NB4 (cell line): ENCODE measurements at regions not wholly inside any gene's neighbourhood (a gene's known extent, or its start where the extent isn't known, plus 50 kb on each side); places are given as distances from the start of the nearest gene placed in this dataset.

Source experiments
- CTCF ChIP-seq: IDR thresholded peaks from one replicate; pipeline ENCODE4 v1.5.1; 2012; ENCODE audit warnings: low read depth, low read length
- MAX ChIP-seq: IDR thresholded peaks from 2 replicates; pipeline ENCODE4 v1.6.1; 2011; ENCODE audit warnings: low read depth, low read length
- MYC ChIP-seq: IDR thresholded peaks from 2 replicates; pipeline ENCODE4 v1.6.1; 2011; ENCODE audit warnings: low read depth, low read length
- POLR2A ChIP-seq: IDR thresholded peaks from 2 replicates; pipeline ENCODE4 v1.6.1; 2011; ENCODE audit warnings: mild to moderate bottlenecking; ENCODE audit not compliant: insufficient read length; ENCODE audit errors: extremely low read depth

DNA sequence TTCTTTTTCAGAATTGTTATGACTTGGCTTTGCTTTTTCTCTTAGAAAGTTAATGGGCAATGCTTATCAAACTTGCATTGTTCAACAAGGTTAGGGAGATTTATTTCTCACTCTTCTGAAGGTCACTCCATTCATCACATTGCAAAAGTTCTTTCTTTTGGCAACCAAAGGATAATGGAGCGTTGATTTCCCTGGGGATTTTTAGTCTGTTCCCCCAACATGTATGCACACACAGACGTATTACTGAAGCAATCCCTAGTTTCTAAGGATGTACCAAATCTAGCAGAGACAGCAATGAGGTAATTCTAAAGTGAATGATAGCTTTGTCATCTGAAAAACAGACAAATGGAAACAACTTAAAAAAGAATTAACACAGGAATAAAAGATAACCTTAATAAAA, 349.1 kb downstream of the NYAP2 start:
- no peak for TF ChIP-seq CTCF
- TF ChIP-seq POLR2A: no peak
- no peak for TF ChIP-seq MAX
- TF ChIP-seq MYC: no peak
